Astrocyte (in vitro differentiated cells and primary cell): ENCODE measurements at regions not wholly inside any gene's neighbourhood (a gene's known extent, or its start where the extent isn't known, plus 50 kb on each side); places are given as distances from the start of the nearest gene placed in this dataset.

ENCODE experiments used
- DNase-seq: peaks from one replicate; pipeline ENCODE4 v3.0.0-alpha.2; 2010; ENCODE audit warnings: low read depth
- FAIRE-seq: peaks from 2 replicates; lab custom pipeline; 2011; peaks lifted over from hg19 to GRCh38; lab: Jason Lieb, UNC
- H2AFZ ChIP-seq: 2 replicates; pipeline ENCODE4 v1.6.0; 2012; ENCODE audit warnings: low read depth, low read length, inconsistent platforms
- H3K27ac ChIP-seq: 2 replicates; pipeline ENCODE4 v1.5.1; 2011; ENCODE audit warnings: low read depth, low read length, inconsistent platforms
- H3K27me3 ChIP-seq: 2 replicates; pipeline ENCODE4 v1.6.0; 2011; ENCODE audit warnings: low read length, inconsistent platforms; ENCODE audit not compliant: insufficient read depth
- H3K36me3 ChIP-seq: 2 replicates; pipeline ENCODE4 v1.5.1; 2011; ENCODE audit warnings: low read length, inconsistent platforms; ENCODE audit not compliant: insufficient read depth
- H3K4me1 ChIP-seq: 2 replicates; pipeline ENCODE4 v1.5.1; 2011; ENCODE audit warnings: low read length, inconsistent platforms; ENCODE audit not compliant: insufficient read depth
- H3K4me2 ChIP-seq: 2 replicates; pipeline ENCODE4 v1.6.0; 2012; ENCODE audit warnings: low read length, inconsistent platforms
- H3K4me3 ChIP-seq: 2 replicates; pipeline ENCODE4 v1.5.1; 2011; ENCODE audit warnings: low read depth, mild to moderate bottlenecking, low read length, inconsistent platforms; ENCODE audit not compliant: insufficient read depth
- H3K79me2 ChIP-seq: 2 replicates; pipeline ENCODE4 v1.6.0; 2012; ENCODE audit warnings: mild to moderate bottlenecking, low read length, inconsistent platforms; ENCODE audit not compliant: insufficient read depth
- H3K9ac ChIP-seq: 2 replicates; pipeline ENCODE4 v1.6.0; 2012; ENCODE audit warnings: mild to moderate bottlenecking, low read length, inconsistent platforms
- H3K9me3 ChIP-seq: 2 replicates; pipeline ENCODE4 v1.5.1; 2012; ENCODE audit warnings: low read depth, mild to moderate bottlenecking, low read length, inconsistent platforms; ENCODE audit not compliant: insufficient read depth
- H4K20me1 ChIP-seq: 2 replicates; pipeline ENCODE4 v1.6.0; 2012; ENCODE audit warnings: low read length, inconsistent platforms; ENCODE audit not compliant: insufficient read depth
- H3K27ac Mint-ChIP-seq: one replicate; pipeline ENCODE4 v1.8.0; 2021; ENCODE audit warnings: mild to moderate bottlenecking, mixed read lengths; ENCODE audit not compliant: unreplicated experiment
- H3K27me3 Mint-ChIP-seq: one replicate; pipeline ENCODE4 v1.8.0; 2021; ENCODE audit warnings: low read depth, mixed read lengths; ENCODE audit not compliant: unreplicated experiment
- H3K36me3 Mint-ChIP-seq: one replicate; pipeline ENCODE4 v1.8.0; 2021; ENCODE audit warnings: low read depth, mixed read lengths; ENCODE audit not compliant: unreplicated experiment
- H3K4me1 Mint-ChIP-seq: one replicate; pipeline ENCODE4 v1.8.0; 2021; ENCODE audit warnings: low read depth, mixed read lengths; ENCODE audit not compliant: unreplicated experiment
- H3K4me3 Mint-ChIP-seq: one replicate; pipeline ENCODE4 v1.8.0; 2021; ENCODE audit warnings: mild to moderate bottlenecking, moderate library complexity, mixed read lengths; ENCODE audit not compliant: unreplicated experiment
- H3K9me3 Mint-ChIP-seq: one replicate; pipeline ENCODE4 v1.8.0; 2021; ENCODE audit warnings: mild to moderate bottlenecking, mixed read lengths; ENCODE audit not compliant: unreplicated experiment
- CTCF ChIP-seq: IDR thresholded peaks from 2 replicates; pipeline ENCODE4 v1.5.1; 2011; ENCODE audit warnings: low read depth, mild to moderate bottlenecking, inconsistent platforms, low read length, moderate library complexity; ENCODE audit not compliant: insufficient read depth
- EZH2 ChIP-seq: IDR thresholded peaks from 2 replicates; pipeline ENCODE4 v1.6.1; 2012; ENCODE audit warnings: mild to moderate bottlenecking, low read length, inconsistent platforms; ENCODE audit not compliant: insufficient read depth

- H3K36me3 ChIP-seq = no peaks in the 10 kb centered on the region
- TF ChIP-seq CTCF (no peak), EZH2 (no peak)
- no peak overlapping the region for H3K4me3 ChIP-seq
- H4K20me1 ChIP-seq = no peaks in the 10 kb centered on the region
- no peaks in the 10 kb centered on the region for H3K27me3 ChIP-seq
- FAIRE-seq (no peak), DNase-seq (no peak)
- H3K79me2 ChIP-seq = no peaks in the 10 kb centered on the region
- Mint-ChIP-seq H3K4me3 (no peak overlapping the region), H3K4me1 (peaks cover 1% of the 10 kb centered on the region), H3K36me3 (no peaks in the 10 kb centered on the region), H3K27ac (no peak overlapping the region), H3K27me3 (no peaks in the 10 kb centered on the region), H3K9me3 (peaks cover 2% of the 10 kb centered on the region)
- H2AFZ ChIP-seq = no peak overlapping the region
- no peaks in the 10 kb centered on the region for H3K9me3 ChIP-seq
- H3K4me1 ChIP-seq = no peaks in the 10 kb centered on the region
- no peak overlapping the region for H3K4me2 ChIP-seq
- no peak overlapping the region for H3K27ac ChIP-seq
- no peak overlapping the region for H3K9ac ChIP-seq
Observed at GRCh38 chr9:116060631-116061030, 93.0 kb upstream of the PAPPA start.

GRCh38 chr9:116061546-116062205 lies 91.9 kb upstream of the PAPPA start:
- Histone ChIP-seq H3K79me2 (no peaks in the 10 kb centered on the region), H3K27me3 (no peaks in the 10 kb centered on the region), H3K36me3 (no peaks in the 10 kb centered on the region), H3K9me3 (no peaks in the 10 kb centered on the region), H4K20me1 (no peaks in the 10 kb centered on the region), H3K9ac (no peak overlapping the region), H3K27ac (no peak overlapping the region), H3K4me1 (no peaks in the 10 kb centered on the region), H2AFZ (no peak overlapping the region), H3K4me2 (no peak overlapping the region), H3K4me3 (no peak overlapping the region)
- DNase-seq (no peak), FAIRE-seq (no peak)
- H3K27me3 Mint-ChIP-seq = no peaks in the 10 kb centered on the region
- TF ChIP-seq CTCF (no peak), EZH2 (no peak)
- H3K4me1 Mint-ChIP-seq = no peaks in the 10 kb centered on the region
- H3K27ac Mint-ChIP-seq = no peak overlapping the region
- no peaks in the 10 kb centered on the region for H3K36me3 Mint-ChIP-seq
- H3K4me3 Mint-ChIP-seq = no peak overlapping the region
- peaks cover 2% of the 10 kb centered on the region for H3K9me3 Mint-ChIP-seq

GRCh38 chr9:116062206-116062550 lies 91.4 kb upstream of the PAPPA start:
- no peak overlapping the region for H3K4me3 Mint-ChIP-seq
- H3K9me3 Mint-ChIP-seq = peaks cover 2% of the 10 kb centered on the region
- Histone ChIP-seq H2AFZ (no peak overlapping the region), H3K27ac (no peak overlapping the region), H3K36me3 (no peaks in the 10 kb centered on the region), H4K20me1 (no peaks in the 10 kb centered on the region), H3K4me1 (no peaks in the 10 kb centered on the region), H3K27me3 (no peaks in the 10 kb centered on the region), H3K79me2 (no peaks in the 10 kb centered on the region), H3K4me2 (no peak overlapping the region), H3K9me3 (no peaks in the 10 kb centered on the region), H3K9ac (no peak overlapping the region), H3K4me3 (no peak overlapping the region)
- FAIRE-seq (no peak), DNase-seq (no peak)
- no peaks in the 10 kb centered on the region for H3K36me3 Mint-ChIP-seq
- H3K27me3 Mint-ChIP-seq = no peaks in the 10 kb centered on the region
- no peak for TF ChIP-seq CTCF
- no peak for TF ChIP-seq EZH2
- no peak overlapping the region for H3K27ac Mint-ChIP-seq
- H3K4me1 Mint-ChIP-seq = peaks cover 2% of the 10 kb centered on the region
